Thymus (tissue), 11 donors: ENCODE measurements at regions not wholly inside any gene's neighbourhood (a gene's known extent, or its start where the extent isn't known, plus 50 kb on each side); places are given as distances from the start of the nearest gene placed in this dataset.

Experiments
- DNase-seq, 9 donors: peaks; one replicate each; pipeline ENCODE4 v3.0.0-alpha.2; 2013; ENCODE audit warnings: low spot score in 9 of 9, low read depth in 6 of 9, missing footprints in 1 of 9
- H3K27ac ChIP-seq, 2 donors: one replicate each; pipeline ENCODE4 v1.5.1; 2013; ENCODE audit warnings: control low read depth in 1 of 2, low read depth in 1 of 2, low read length in 1 of 2, mild to moderate bottlenecking in 1 of 2, moderate library complexity in 1 of 2
- H3K27me3 ChIP-seq, 2 donors: one replicate each; pipeline ENCODE4 v1.5.1; 2013; ENCODE audit warnings: low read length in 1 of 2; ENCODE audit not compliant: control insufficient read depth in 2 of 2, insufficient read depth in 1 of 2
- H3K36me3 ChIP-seq, 2 donors: one replicate each; pipeline ENCODE4 v1.5.1; 2013; ENCODE audit warnings: low read length in 1 of 2, mild to moderate bottlenecking in 1 of 2, moderate library complexity in 1 of 2; ENCODE audit not compliant: control insufficient read depth in 2 of 2, insufficient read depth in 2 of 2
- H3K4me1 ChIP-seq, 2 donors: one replicate each; pipeline ENCODE4 v1.5.1; 2013; ENCODE audit warnings: low read length in 2 of 2; ENCODE audit not compliant: control insufficient read depth in 2 of 2, insufficient read depth in 2 of 2
- H3K4me3 ChIP-seq, 2 donors: one replicate each; pipeline ENCODE4 v1.5.1; 2013; ENCODE audit warnings: low read length in 2 of 2, control low read depth in 1 of 2, mild to moderate bottlenecking in 1 of 2
- H3K9me3 ChIP-seq, 2 donors: one replicate each; pipeline ENCODE4 v1.5.1; 2013; ENCODE audit warnings: low read length in 1 of 2, mild to moderate bottlenecking in 1 of 2; ENCODE audit not compliant: control insufficient read depth in 2 of 2, insufficient read depth in 1 of 2
- WGBS: extraction: QIAGEN DNeasy Blood & Tissue Kit; methylation state at CpG from one replicate; pipeline ENCODE4 v1.1.7; 2013; 5-methylcytosine and 5-hydroxymethylcytosine counted together
- donor health status: healthy.

DNA sequence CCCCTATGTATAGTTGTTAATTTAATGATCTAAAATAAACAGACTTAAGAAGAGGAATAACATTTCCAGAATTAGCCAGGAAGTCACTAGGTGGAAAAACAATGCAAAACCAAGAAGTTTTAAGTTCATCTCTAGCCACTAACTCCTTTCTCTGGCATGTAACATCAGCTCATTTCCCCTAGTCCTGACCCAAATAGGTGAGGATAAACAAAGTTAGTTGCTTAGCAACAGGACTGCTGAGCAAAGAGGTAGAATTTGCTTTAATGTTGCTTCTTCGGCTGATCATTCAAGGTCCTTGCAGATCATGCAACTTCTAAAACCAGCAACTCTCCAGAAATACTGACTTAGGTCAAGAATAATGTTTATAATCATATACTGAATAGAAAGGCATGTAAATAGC, 675.8 kb downstream of the CETN3 start:
- 90% methylated on average over 1 of the region's 1 CpG for WGBS

DNA sequence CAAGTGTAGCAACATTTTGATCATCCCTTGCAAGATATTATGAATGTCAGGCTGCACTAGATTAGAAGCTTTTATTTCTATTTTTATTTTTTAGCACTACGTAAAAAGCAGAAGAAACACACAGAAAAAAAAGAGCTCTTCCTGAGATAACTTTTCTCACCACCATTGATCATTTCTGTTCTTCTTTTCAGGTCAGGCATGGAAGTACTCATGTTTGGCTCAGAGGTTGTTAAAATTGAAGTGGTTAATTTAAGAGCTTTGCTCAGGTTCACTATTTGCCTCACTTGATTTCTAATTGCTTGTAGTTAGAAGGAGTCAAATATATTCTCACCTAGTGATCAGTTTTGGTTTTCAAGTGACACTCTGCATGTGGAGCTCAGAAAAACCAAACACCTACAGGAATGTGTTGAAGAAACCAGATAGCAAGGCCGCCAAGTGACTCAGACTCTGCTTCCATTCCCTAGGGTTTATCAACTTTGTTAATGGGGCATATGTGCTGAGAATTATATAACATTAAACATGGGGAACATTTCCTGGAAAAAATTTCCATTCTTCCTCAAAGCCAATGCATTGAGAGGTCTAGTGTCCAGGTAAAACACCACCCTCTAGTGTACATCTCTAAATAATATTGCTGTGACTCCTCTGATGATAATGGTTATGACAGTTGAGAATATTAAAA, 679.8 kb downstream of the CETN3 start:
- whole genome bisulfite sequencing, result 75% methylated on average over 2 of the region's 2 CpGs

More for the DNA sequence above, 675.8 kb downstream of the CETN3 start:
- no peaks in the 10 kb centered on the region for H3K9me3 ChIP-seq
- H3K27ac ChIP-seq, result no peak overlapping the region
- no peak overlapping the region for H3K4me3 ChIP-seq
- DNase-seq, result no peak
- H3K4me1 ChIP-seq, result no peaks in the 10 kb centered on the region
- no peaks in the 10 kb centered on the region for H3K36me3 ChIP-seq
- no peaks in the 10 kb centered on the region for H3K27me3 ChIP-seq

GRCh38 chr5:89728750-89729149, 680.8 kb downstream of the CETN3 start:
- H3K36me3 ChIP-seq, result no peaks in the 10 kb centered on the region
- H3K9me3 ChIP-seq, result no peaks in the 10 kb centered on the region
- H3K27ac ChIP-seq, result no peak overlapping the region
- H3K4me1 ChIP-seq, result no peaks in the 10 kb centered on the region
- DNase-seq, result no peak
- no peak overlapping the region for H3K4me3 ChIP-seq
- 72% methylated on average over 5 of the region's 5 CpGs for WGBS
- H3K27me3 ChIP-seq, result no peaks in the 10 kb centered on the region

More for the DNA sequence above, 679.8 kb downstream of the CETN3 start:
- Histone ChIP-seq H3K36me3 (no peaks in the 10 kb centered on the region), H3K4me1 (no peaks in the 10 kb centered on the region), H3K9me3 (no peaks in the 10 kb centered on the region), H3K4me3 (no peak overlapping the region), H3K27ac (no peak overlapping the region), H3K27me3 (no peaks in the 10 kb centered on the region)
- no peak for DNase-seq

- no peak for DNase-seq
- H3K9me3 ChIP-seq, result no peaks in the 10 kb centered on the region
- H3K4me3 ChIP-seq, result no peak overlapping the region
- H3K4me1 ChIP-seq, result no peaks in the 10 kb centered on the region
- H3K27ac ChIP-seq, result no peak overlapping the region
- WGBS, result 92% methylated on average over 2 of the region's 2 CpGs
- H3K27me3 ChIP-seq, result no peaks in the 10 kb centered on the region
- H3K36me3 ChIP-seq, result no peaks in the 10 kb centered on the region
Observed at GRCh38 chr5:89728134-89728533, 681.4 kb downstream of the CETN3 start.

- Histone ChIP-seq H3K27me3 (no peaks in the 10 kb centered on the region), H3K36me3 (no peaks in the 10 kb centered on the region), H3K4me3 (no peak overlapping the region), H3K4me1 (no peaks in the 10 kb centered on the region), H3K9me3 (no peaks in the 10 kb centered on the region), H3K27ac (no peak overlapping the region)
- no peak for DNase-seq
- 97% methylated on average over 7 of the region's 7 CpGs for WGBS
Observed at GRCh38 chr5:89724379-89725095, 685.0 kb downstream of the CETN3 start.

- Histone ChIP-seq H3K27ac (no peak overlapping the region), H3K9me3 (no peaks in the 10 kb centered on the region), H3K36me3 (no peaks in the 10 kb centered on the region), H3K27me3 (no peaks in the 10 kb centered on the region), H3K4me3 (no peak overlapping the region), H3K4me1 (no peaks in the 10 kb centered on the region)
- DNase-seq, result no peak
- 97% methylated on average over 2 of the region's 2 CpGs for WGBS
Observed at GRCh38 chr5:89723907-89724306, 685.6 kb downstream of the CETN3 start.

- Histone ChIP-seq H3K4me3 (no peak overlapping the region), H3K4me1 (no peaks in the 10 kb centered on the region), H3K27me3 (no peaks in the 10 kb centered on the region), H3K9me3 (no peaks in the 10 kb centered on the region), H3K36me3 (no peaks in the 10 kb centered on the region), H3K27ac (no peak overlapping the region)
- 94% methylated on average over 4 of the region's 4 CpGs for WGBS
- no peak for DNase-seq
Observed at GRCh38 chr5:89722538-89722937, 687.0 kb downstream of the CETN3 start.

DNA sequence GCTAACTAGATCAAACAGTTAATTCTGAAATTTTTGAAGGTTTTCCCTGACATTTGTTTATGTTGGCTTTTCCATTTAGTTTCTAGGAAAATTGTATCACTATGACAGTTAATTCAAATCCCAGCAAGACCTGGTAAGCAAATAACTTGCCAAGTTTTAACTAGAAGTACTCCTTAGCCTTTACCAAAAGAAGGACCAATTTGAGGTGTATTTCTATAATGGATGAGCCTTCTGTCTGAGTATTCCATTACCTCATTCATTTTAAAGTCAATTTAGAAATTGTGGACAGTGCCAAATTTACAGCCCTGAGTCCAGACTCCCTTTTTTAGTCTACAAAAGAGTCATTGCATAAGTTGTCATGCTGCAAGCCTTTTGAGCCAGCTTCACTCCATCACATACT, 687.6 kb downstream of the CETN3 start:
- Histone ChIP-seq H3K4me1 (no peaks in the 10 kb centered on the region), H3K36me3 (no peaks in the 10 kb centered on the region), H3K9me3 (no peaks in the 10 kb centered on the region), H3K4me3 (no peak overlapping the region), H3K27me3 (no peaks in the 10 kb centered on the region), H3K27ac (no peak overlapping the region)
- DNase-seq, result no peak

GRCh38 chr5:89721353-89721752, 688.2 kb downstream of the CETN3 start:
- WGBS, result 96% methylated on average over 2 of the region's 2 CpGs

More at GRCh38 chr5:89721353-89721752, 688.2 kb downstream of the CETN3 start:
- Histone ChIP-seq H3K4me1 (no peaks in the 10 kb centered on the region), H3K4me3 (no peak overlapping the region), H3K36me3 (no peaks in the 10 kb centered on the region), H3K27ac (no peak overlapping the region), H3K27me3 (no peaks in the 10 kb centered on the region), H3K9me3 (no peaks in the 10 kb centered on the region)
- no peak for DNase-seq
